ENCODE measurements at regions not wholly inside any gene's neighbourhood (a gene's known extent, or its start where the extent isn't known, plus 50 kb on each side); places are given as distances from the start of the nearest gene placed in this dataset.

DNA sequence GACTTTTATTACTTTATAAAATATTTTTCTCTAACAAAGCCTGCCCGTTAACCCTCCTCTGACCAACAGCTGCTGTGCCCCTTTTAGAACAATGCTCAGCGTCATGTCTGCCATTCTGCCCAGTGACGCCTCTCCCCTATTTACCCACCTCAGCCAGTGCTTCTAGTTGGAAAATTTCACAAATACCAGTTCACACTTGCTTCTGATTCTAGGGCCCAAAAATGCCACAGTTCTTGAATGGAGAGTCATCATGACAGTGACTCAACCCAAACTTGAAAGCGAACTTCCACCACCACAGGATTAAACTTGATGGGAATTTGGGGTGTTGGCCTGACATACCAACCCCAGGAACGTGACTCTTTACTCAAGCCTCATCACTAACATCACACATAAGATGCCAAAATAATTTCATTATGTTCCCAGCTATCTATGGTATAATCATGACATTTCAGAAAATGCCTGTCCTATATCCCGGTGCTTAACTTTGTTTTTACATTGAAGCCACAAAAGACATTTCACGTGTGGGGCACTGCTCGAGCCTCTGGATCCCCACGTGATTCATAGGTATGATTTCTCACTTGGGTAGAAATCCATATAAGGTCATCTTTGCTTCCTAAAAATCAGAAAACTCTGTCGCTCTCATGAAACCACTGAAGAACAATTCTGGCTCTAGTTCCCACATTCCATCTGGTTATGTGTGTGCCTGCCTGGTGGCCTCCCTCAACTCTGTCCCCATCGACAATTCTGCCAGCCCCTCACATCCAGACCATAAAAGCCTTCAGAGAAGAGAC is 220.9 kb downstream of the ACTL7B start:
- TF ChIP-seq, protein P1, sequence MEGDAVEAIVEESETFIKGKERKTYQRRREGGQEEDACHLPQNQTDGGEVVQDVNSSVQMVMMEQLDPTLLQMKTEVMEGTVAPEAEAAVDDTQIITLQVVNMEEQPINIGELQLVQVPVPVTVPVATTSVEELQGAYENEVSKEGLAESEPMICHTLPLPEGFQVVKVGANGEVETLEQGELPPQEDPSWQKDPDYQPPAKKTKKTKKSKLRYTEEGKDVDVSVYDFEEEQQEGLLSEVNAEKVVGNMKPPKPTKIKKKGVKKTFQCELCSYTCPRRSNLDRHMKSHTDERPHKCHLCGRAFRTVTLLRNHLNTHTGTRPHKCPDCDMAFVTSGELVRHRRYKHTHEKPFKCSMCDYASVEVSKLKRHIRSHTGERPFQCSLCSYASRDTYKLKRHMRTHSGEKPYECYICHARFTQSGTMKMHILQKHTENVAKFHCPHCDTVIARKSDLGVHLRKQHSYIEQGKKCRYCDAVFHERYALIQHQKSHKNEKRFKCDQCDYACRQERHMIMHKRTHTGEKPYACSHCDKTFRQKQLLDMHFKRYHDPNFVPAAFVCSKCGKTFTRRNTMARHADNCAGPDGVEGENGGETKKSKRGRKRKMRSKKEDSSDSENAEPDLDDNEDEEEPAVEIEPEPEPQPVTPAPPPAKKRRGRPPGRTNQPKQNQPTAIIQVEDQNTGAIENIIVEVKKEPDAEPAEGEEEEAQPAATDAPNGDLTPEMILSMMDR (IDR thresholded peaks at IDR 0.05; ENCODE audit: borderline replicate concordance, insufficient read depth, low read depth, low read length) = no peak
- H3K4me3 ChIP-seq (ENCODE audit: low read depth, low read length) = no peak overlapping the region

DNA sequence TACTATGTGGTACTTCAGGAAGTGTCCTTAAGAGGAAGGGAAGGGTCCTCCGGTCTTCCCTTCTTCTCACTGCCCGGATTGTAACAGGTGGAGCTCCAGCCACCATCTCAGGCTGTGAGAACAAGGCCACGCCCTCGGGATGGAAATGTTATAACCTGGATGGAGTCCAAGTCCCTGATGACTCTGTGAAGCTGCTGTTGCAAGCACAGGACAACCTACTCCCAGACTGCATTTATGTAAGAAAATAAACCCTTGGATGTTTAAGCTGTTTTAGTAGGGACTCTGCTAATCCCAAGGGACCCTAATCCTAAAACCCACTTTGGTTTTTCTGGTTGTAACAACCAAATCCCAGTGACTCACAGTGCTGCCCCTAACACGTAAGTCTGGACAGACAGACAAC is 221.6 kb downstream of the ACTL7B start:
- TF ChIP-seq, protein P1 (IDR thresholded peaks at IDR 0.05; ENCODE audit: borderline replicate concordance, insufficient read depth, low read depth, low read length) = no peak
- no peak overlapping the region for H3K4me3 ChIP-seq (ENCODE audit: low read depth, low read length)

- no peak overlapping the region for H3K4me3 ChIP-seq (ENCODE audit: low read depth, low read length)
- TF ChIP-seq, protein P1 (IDR thresholded peaks at IDR 0.05; ENCODE audit: borderline replicate concordance, insufficient read depth, low read depth, low read length) = no peak
Measured at GRCh38 chr9:108631496-108632285, 224.1 kb downstream of the ACTL7B start.

- TF ChIP-seq, protein P1 (IDR thresholded peaks at IDR 0.05; ENCODE audit: borderline replicate concordance, insufficient read depth, low read depth, low read length) = no peak
- no peak overlapping the region for H3K4me3 ChIP-seq (ENCODE audit: low read depth, low read length)
Measured at GRCh38 chr9:108628316-108628715, 227.5 kb downstream of the ACTL7B start.

DNA sequence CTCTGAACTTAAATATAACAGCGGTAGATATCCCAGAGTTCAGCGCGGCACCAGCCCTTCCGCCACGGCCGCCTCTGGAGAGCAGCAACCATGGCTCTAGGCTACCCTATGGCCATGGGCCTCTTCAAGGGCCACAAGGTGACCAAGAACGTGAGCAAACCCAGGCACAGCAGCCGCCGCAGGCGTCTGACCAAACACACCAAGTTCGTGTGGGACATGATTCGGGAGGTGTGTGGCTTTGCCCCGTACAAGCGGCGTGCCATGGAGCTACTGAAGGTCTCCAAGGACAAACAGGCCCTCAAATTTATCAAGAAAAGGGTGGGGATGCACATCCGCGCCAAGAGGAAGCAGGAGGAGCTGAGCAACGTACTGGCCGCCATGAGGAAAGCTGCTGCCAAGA is 229.0 kb downstream of the ACTL7B start:
- TF ChIP-seq, protein P1 (IDR thresholded peaks at IDR 0.05; ENCODE audit: borderline replicate concordance, insufficient read depth, low read depth, low read length) = no peak
- no peak overlapping the region for H3K4me3 ChIP-seq (ENCODE audit: low read depth, low read length)

DNA sequence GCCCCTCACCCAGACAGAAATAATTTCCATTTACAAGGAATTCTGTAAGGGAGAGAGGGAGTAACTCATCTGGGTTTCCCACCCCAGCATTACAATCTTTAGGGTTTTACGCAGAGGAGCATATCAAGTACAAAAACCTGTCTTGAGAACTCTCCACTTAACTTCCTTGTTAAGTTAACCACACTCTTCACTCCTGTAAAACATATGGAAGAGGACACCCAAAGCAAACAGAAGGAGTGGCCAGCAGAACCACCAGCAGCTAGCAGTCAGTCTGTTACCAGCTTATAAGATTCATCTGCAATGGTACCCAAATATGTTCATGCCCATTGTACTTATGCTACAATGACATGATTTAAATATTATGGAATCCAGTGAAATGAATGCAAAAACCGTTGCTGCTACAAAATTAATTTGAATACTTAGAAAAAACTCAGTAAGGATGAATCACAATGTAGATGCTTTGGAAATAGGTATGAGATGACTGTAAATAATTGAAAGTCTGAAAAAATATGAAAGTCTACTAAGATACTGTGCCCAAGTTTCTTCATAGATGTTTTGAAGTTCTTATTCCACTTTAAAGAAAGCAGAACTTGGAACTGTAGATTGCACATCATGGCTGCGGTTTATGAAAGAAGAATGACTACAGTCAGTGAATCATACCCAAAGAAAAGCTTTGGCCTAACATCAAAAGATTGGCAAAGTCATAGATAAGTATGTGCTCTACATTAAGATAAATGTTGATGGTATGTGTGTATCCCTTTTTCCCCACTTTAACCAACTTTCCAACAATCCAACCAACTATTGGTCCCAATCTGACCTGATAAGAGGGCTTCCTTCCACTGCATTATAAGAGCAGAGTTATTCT is 233.6 kb downstream of the ACTL7B start:
- no peak overlapping the region for H3K4me3 ChIP-seq (ENCODE audit: low read depth, low read length)
- TF ChIP-seq, protein P1 (IDR thresholded peaks at IDR 0.05; ENCODE audit: borderline replicate concordance, insufficient read depth, low read depth, low read length) = no peak

Measured in GM12875 (cell line).